GM12892 (cell line): ENCODE measurements at regions not wholly inside any gene's neighbourhood (a gene's known extent, or its start where the extent isn't known, plus 50 kb on each side); places are given as distances from the start of the nearest gene placed in this dataset.

Experiments
- POLR2A ChIP-seq: IDR thresholded peaks from 2 replicates; pipeline ENCODE4 v1.6.1; 2011; ENCODE audit warnings: low read depth, low read length, control low read depth
- POLR2AphosphoS5 ChIP-seq: IDR thresholded peaks from 2 replicates; pipeline ENCODE4 v1.6.1; 2011; ENCODE audit warnings: low read depth, low read length, control low read depth
- TAF1 ChIP-seq: IDR thresholded peaks from 2 replicates; pipeline ENCODE4 v1.6.1; 2011; ENCODE audit warnings: low read depth, mild to moderate bottlenecking, control low read depth, low read length, borderline replicate concordance

- TF ChIP-seq POLR2A, result no peak
- TF ChIP-seq POLR2AphosphoS5, result no peak
- TF ChIP-seq TAF1, result no peak
Observed at GRCh38 chr1:22318279-22318981, 133.2 kb upstream of the ZBTB40 start.
